ENCODE measurements at regions not wholly inside any gene's neighbourhood (a gene's known extent, or its start where the extent isn't known, plus 50 kb on each side); places are given as distances from the start of the nearest gene placed in this dataset.

GRCh38 chr4:89551191-89551590, 243.6 kb upstream of the GPRIN3 start:
- H3K4me3 ChIP-seq (ENCODE audit: control insufficient read depth in 2 of 3, extremely low read depth in 1 of 3, insufficient read depth in 2 of 3, low read depth in 1 of 3, low read length in 3 of 3) = no peak overlapping the region
- H3K27ac ChIP-seq (ENCODE audit: control insufficient read depth, insufficient read depth, low read length) = no peak overlapping the region
- no peaks in the 10 kb centered on the region for H3K9me3 ChIP-seq (ENCODE audit: control insufficient read depth, low read depth, low read length)
- DNase-seq (ENCODE audit: low read depth, low spot score) = no peak
- no peak for TF ChIP-seq CTCF (optimal IDR thresholded peaks at IDR 0.05 in 1 of 3, IDR thresholded peaks at IDR 0.05 in 1 of 3, conservative IDR thresholded peaks at IDR 0.05 in 1 of 3; ENCODE audit: extremely low read depth in 1 of 3, insufficient read depth in 2 of 3, low read length in 3 of 3)
- H3K9ac ChIP-seq (ENCODE audit: control insufficient read depth, extremely low read depth, insufficient read depth, low read length) = no peak overlapping the region
- dilution Hi-C loops (cut with MboI; ENCODE audit: extremely low pct_ligation_motif_present, low sequenced_read_pairs) = no loop called here
- no peak for FAIRE-seq
- H3K4me2 ChIP-seq (ENCODE audit: control insufficient read depth, extremely low read depth, insufficient read depth, low read depth, low read length) = no peak overlapping the region
- H3K36me3 ChIP-seq (ENCODE audit: control insufficient read depth in 2 of 2, extremely low read depth in 1 of 2, insufficient read depth in 2 of 2, low read length in 2 of 2) = no peaks in the 10 kb centered on the region
- H2AFZ ChIP-seq (ENCODE audit: control insufficient read depth, low read length) = no peak overlapping the region
- no peaks in the 10 kb centered on the region for H3K27me3 ChIP-seq (ENCODE audit: control insufficient read depth, extremely low read depth, insufficient read depth, low read length)
- no peaks in the 10 kb centered on the region for H3K79me2 ChIP-seq (ENCODE audit: control insufficient read depth, insufficient read depth, low read length)
- H3K9me1 ChIP-seq (ENCODE audit: control insufficient read depth, extremely low read depth, insufficient read depth, low read length) = no peaks in the 10 kb centered on the region
- H3K4me1 ChIP-seq (ENCODE audit: control insufficient read depth, extremely low read depth, insufficient read depth, low read length) = no peaks in the 10 kb centered on the region
- H4K20me1 ChIP-seq (ENCODE audit: control insufficient read depth, extremely low read depth, insufficient read depth, low read length) = no peaks in the 10 kb centered on the region

GRCh38 chr4:89549907-89550306, 242.3 kb upstream of the GPRIN3 start:
- Histone ChIP-seq H3K27ac (ENCODE audit: control insufficient read depth, insufficient read depth, low read length) (no peak overlapping the region), H3K36me3 (ENCODE audit: control insufficient read depth in 2 of 2, extremely low read depth in 1 of 2, insufficient read depth in 2 of 2, low read length in 2 of 2) (no peaks in the 10 kb centered on the region), H3K9me1 (ENCODE audit: control insufficient read depth, extremely low read depth, insufficient read depth, low read length) (no peaks in the 10 kb centered on the region), H4K20me1 (ENCODE audit: control insufficient read depth, extremely low read depth, insufficient read depth, low read length) (no peaks in the 10 kb centered on the region), H3K4me2 (ENCODE audit: control insufficient read depth, extremely low read depth, insufficient read depth, low read depth, low read length) (no peak overlapping the region), H3K79me2 (ENCODE audit: control insufficient read depth, insufficient read depth, low read length) (no peaks in the 10 kb centered on the region), H2AFZ (ENCODE audit: control insufficient read depth, low read length) (no peak overlapping the region), H3K4me1 (ENCODE audit: control insufficient read depth, extremely low read depth, insufficient read depth, low read length) (no peaks in the 10 kb centered on the region), H3K27me3 (ENCODE audit: control insufficient read depth, extremely low read depth, insufficient read depth, low read length) (no peaks in the 10 kb centered on the region), H3K9me3 (ENCODE audit: control insufficient read depth, low read depth, low read length) (no peaks in the 10 kb centered on the region), H3K4me3 (ENCODE audit: control insufficient read depth in 2 of 3, extremely low read depth in 1 of 3, insufficient read depth in 2 of 3, low read depth in 1 of 3, low read length in 3 of 3) (no peak overlapping the region), H3K9ac (ENCODE audit: control insufficient read depth, extremely low read depth, insufficient read depth, low read length) (no peak overlapping the region)
- DNase-seq (ENCODE audit: low read depth, low spot score) (no peak), FAIRE-seq (no peak)
- dilution Hi-C loops (cut with MboI; ENCODE audit: extremely low pct_ligation_motif_present, low sequenced_read_pairs) = no loop called here
- TF ChIP-seq EZH2 (IDR thresholded peaks at IDR 0.05; ENCODE audit: low read length) (no peak), CTCF (optimal IDR thresholded peaks at IDR 0.05 in 1 of 3, IDR thresholded peaks at IDR 0.05 in 1 of 3, conservative IDR thresholded peaks at IDR 0.05 in 1 of 3; ENCODE audit: extremely low read depth in 1 of 3, insufficient read depth in 2 of 3, low read length in 3 of 3) (no peak)

All from keratinocyte (primary cell).